ENCODE measurements at regions not wholly inside any gene's neighbourhood (a gene's known extent, or its start where the extent isn't known, plus 50 kb on each side); places are given as distances from the start of the nearest gene placed in this dataset.

DNA sequence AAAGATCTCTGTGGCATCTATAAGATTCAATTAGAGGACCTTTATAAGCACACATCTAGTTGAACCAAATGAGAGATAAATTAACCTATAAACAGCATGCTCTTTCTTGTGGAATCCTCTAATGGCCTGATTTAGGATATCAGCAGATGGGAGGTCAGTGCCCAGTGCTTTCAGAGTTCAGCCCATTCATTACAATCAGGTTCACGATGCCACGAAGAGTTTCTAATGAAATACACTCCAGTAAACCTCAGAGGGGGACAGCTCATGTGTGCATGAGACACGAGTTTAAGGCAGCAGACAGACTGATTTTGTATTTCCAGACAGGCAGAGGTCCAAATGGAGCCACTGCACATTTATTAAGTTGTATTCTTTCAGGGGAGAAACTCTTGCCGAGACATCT is 544.4 kb upstream of the PKN2 start:
- TF ChIP-seq CTCF (conservative IDR thresholded peaks at IDR 0.05) (no peak), ZFX (IDR thresholded peaks at IDR 0.05) (no peak)

All from C4-2B (cell line).